SK-MEL-5 (cell line): ENCODE measurements at regions not wholly inside any gene's neighbourhood (a gene's known extent, or its start where the extent isn't known, plus 50 kb on each side); places are given as distances from the start of the nearest gene placed in this dataset.

Experiments used
- DNase-seq: peaks from one replicate; pipeline ENCODE4 v3.0.0-alpha.2; 2016; ENCODE audit warnings: low read depth, low spot score
- in situ Hi-C: cut with HindIII; loops from 2 replicates; pipeline ENCODE4 v1.10.0; 2016; ENCODE audit warnings: low sequenced_read_pairs, high pct_unique_total_duplicates, low pct_unique_long_range_greater_than_20kb

- DNase-seq: no peak
- in situ Hi-C loops: no loop called here
Observed at GRCh38 chr15:37246856-37247255, 146.5 kb upstream of the MEIS2 start.

DNA sequence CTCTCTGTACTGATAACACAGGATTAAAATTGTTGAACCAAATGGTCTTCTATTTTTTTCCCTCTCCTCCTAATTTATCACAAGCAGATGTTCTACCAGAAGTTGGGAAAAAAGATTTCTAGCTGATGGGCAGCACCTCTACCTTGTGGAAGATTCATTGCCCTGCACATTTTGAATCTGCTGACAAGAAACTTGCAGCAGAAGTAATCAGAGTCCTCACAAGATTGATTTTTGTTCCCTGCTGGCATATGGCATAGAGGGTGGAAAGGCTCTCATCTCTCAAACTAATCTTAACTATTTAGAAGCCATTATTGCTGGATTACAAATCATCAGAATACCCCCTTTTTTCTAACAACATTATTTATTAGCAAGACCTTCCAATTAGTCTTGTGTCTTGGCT lies 148.9 kb upstream of the MEIS2 start:
- DNase-seq: no peak
- in situ Hi-C loops: no loop called here

DNA sequence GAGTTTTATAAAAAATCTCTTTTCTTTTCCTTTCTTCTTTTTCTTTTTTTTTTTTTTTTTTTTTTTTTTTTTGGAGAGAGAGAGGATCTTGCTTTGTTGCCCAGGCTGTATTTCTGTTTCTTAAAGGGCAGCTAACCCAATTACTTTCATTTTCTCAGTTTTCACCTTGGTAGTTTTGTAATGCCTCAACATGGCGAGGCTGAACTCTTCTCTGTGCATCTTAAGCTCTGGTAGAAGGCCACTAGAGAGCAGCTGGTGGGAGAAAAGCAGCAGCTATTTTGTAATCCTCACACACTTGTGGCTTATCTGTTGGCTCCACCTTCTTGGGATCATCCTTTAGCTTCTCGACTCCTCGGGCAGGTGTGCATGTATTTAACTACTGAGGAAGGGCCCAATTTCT lies 152.2 kb upstream of the MEIS2 start:
- no peak for DNase-seq
- in situ Hi-C loops: no loop called here

- in situ Hi-C loops: no loop called here
- DNase-seq: no peak
Observed at GRCh38 chr15:37253877-37254276, 153.5 kb upstream of the MEIS2 start.

DNA sequence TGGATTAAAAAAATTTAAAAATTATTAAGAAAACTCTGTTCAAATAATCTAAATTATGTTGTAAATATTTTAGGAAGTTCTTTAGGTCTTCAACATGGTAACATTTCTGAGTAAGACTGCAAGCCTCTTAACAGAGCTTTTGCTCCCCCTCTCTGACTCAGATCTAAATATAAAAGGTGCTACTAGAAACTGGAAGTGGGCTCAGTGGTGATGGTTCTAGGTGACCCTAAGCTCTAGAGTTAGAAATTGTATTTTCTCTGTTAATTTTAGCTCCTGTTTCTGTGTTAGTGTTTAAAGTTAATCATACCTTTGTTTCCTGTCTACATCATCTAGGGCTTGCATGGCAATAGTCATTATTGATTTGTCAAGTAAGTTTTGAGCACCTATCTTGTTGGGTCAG lies 159.9 kb upstream of the MEIS2 start:
- no peak for DNase-seq
- in situ Hi-C loops: no loop called here

DNA sequence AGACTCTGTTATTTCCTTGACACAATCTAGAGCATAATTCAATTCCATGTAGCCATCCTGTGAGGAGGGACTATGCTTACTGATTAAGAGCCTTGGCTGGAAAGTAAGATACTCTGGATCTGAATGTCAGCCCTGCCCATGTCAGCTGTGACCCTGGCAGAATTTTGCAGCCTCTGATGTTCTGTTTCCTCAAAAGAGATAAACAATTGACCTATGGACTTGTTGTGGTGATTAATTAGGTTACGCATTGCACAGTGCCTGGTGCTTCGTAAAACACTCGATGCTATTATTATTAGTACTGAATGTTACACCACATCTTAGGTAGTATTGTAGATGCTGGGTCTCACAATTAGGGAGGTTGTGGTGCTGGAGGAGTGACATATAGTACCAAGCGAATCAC lies 161.3 kb upstream of the MEIS2 start:
- DNase-seq: no peak
- in situ Hi-C loops: no loop called here

GRCh38 chr15:37262922-37263608 lies 162.7 kb upstream of the MEIS2 start:
- in situ Hi-C loops: no loop called here
- DNase-seq: no peak

DNA sequence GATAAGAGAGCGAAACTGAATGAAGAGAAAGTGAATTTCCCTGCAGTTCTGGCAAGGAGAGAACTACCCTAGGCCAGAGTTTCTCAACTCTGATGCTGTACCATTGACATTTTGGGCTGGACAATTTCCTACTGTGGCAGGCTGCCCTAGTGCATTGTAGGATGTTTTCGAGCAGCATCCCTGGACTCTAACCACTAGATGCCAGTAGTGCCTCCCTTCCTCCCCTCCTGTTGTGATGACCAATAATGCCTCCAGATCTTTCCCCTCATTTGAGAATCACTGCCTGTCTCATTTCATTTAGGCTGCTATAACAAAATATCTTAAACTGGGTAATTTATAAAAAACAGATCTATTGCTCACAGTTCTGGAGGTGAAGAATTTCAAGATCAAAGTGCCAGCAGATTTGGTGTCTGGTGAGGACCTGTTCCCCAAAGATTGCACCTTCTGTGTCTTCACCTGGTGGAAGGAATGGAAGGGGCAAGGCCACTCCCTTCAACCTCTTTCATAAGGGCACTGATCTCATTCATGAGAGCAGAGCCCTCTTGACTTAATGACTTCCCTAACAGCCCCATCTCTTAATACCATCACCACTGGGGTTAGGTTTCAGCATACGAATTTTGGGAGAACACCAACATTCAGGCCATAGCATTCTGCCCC lies 188.9 kb upstream of the MEIS2 start:
- in situ Hi-C loops: no loop called here
- DNase-seq: peak; percentile 62

GRCh38 chr15:37291920-37292319 lies 191.6 kb upstream of the MEIS2 start:
- in situ Hi-C loops: no loop called here

GRCh38 chr15:37298271-37298670 lies 197.9 kb upstream of the MEIS2 start:
- no peak for DNase-seq
- in situ Hi-C loops: no loop called here

More at GRCh38 chr15:37291920-37292319, 191.6 kb upstream of the MEIS2 start:
- no peak for DNase-seq

GRCh38 chr15:37339437-37339836 lies 239.1 kb upstream of the MEIS2 start:
- DNase-seq: no peak
- in situ Hi-C loops: no loop called here

DNA sequence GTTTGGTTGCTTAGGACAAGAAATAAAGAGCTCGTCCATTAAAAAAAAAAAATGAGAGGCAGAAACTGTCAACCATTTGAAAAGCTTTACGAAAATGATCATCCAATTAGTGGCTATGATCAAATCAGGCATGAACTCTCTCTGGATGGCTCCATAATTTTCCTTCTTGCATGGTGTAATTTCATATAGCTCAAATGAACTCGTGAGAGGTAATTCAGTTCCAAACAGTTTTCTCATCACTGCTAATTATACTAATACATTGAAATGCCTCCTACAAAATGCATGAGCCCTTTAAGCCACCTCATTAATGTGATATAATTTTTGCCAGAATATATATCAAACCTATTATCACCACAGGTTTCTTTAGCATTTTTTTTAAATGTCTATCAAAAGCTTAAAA lies 239.5 kb upstream of the MEIS2 start:
- DNase-seq: no peak
- in situ Hi-C loops: no loop called here

GRCh38 chr15:37340438-37340837 lies 240.1 kb upstream of the MEIS2 start:
- in situ Hi-C loops: no loop called here
- no peak for DNase-seq

GRCh38 chr15:37359101-37359892 lies 258.9 kb upstream of the MEIS2 start:
- DNase-seq: no peak
- in situ Hi-C loops: no loop called here

GRCh38 chr15:37359893-37360290 lies 259.5 kb upstream of the MEIS2 start:
- DNase-seq: no peak
- in situ Hi-C loops: no loop called here

DNA sequence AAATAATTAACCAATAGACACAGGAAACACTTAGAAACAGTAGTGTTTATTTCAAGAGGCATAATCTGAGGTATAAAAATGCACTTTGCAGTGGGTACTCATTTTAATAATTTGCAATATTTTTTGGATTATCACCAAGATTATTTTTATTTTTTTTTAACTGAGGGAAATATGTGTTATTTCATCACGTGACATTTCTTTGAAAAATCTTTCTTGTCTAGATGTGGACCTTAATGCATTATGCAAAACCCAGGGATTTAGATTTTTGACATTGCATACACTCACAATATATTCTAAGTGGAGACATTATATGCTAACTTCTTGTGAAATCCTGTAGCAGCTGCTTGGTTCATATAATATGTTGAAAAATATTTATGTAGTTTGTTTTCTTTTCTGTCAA lies 260.4 kb upstream of the MEIS2 start:
- no peak for DNase-seq
- in situ Hi-C loops: no loop called here

GRCh38 chr15:37361621-37362020 lies 261.3 kb upstream of the MEIS2 start:
- DNase-seq: no peak
- in situ Hi-C loops: no loop called here

DNA sequence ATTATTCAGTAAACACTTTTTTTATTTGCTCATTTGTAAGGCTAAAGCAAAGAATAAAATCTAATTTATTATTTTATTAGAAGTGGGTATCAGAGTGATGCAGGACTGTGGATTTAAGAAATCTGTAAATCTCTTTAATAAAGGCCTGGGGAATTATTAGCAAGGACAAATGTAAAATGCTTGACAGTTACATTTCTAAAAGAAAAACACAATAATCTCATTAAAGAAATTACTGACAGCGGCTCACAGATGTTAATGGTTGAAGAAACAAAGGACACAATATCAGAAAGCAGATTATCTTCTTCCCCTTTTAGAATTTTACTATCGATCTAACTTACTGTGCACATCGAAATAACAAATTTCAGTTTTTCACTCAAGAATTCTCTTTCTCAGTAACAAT lies 262.1 kb upstream of the MEIS2 start:
- no peak for DNase-seq
- in situ Hi-C loops: no loop called here

- in situ Hi-C loops: no loop called here
- DNase-seq: no peak
Observed at GRCh38 chr15:37368961-37369360, 268.6 kb upstream of the MEIS2 start.
